ENCODE measurements at regions not wholly inside any gene's neighbourhood (a gene's known extent, or its start where the extent isn't known, plus 50 kb on each side); places are given as distances from the start of the nearest gene placed in this dataset.

GRCh38 chr7:34596887-34597286 is 61.1 kb upstream of the NPSR1 start:
- Histone ChIP-seq H3K36me3 (no peaks in the 10 kb centered on the region), H3K27ac (replicated peaks) (no peak overlapping the region), H3K27me3 (ENCODE audit: low read depth) (no peaks in the 10 kb centered on the region), H3K4me3 (no peak overlapping the region), H3K9me3 (replicated peaks) (peaks cover 6% of the 10 kb centered on the region), H3K4me1 (no peaks in the 10 kb centered on the region)
- intact Hi-C loops (cut with micrococcal nuclease): no loop called here
- peak; percentile 65 for TF ChIP-seq CTCF (IDR thresholded peaks at IDR 0.05; ENCODE audit: borderline replicate concordance)
- DNase-seq: no peak

GRCh38 chr7:34603711-34604444 is 54.1 kb upstream of the NPSR1 start:
- intact Hi-C loops (cut with micrococcal nuclease): no loop called here
- TF ChIP-seq CTCF (IDR thresholded peaks at IDR 0.05; ENCODE audit: borderline replicate concordance): no peak
- Histone ChIP-seq H3K27me3 (ENCODE audit: low read depth) (no peaks in the 10 kb centered on the region), H3K9me3 (replicated peaks) (peaks cover 18% of the 10 kb centered on the region), H3K4me1 (peaks cover 17% of the 10 kb centered on the region), H3K4me3 (no peak overlapping the region), H3K27ac (replicated peaks) (peak overlapping the region; percentile 87), H3K36me3 (no peaks in the 10 kb centered on the region)
- peak; percentile 48 for DNase-seq
